GM10248 (cell line): ENCODE measurements at regions not wholly inside any gene's neighbourhood (a gene's known extent, or its start where the extent isn't known, plus 50 kb on each side); places are given as distances from the start of the nearest gene placed in this dataset.

Experiments
- CTCF ChIA-PET: fragments of 300-600 bp; sonication (Branson Sonifier 250); formaldehyde crosslinking; extraction: SDS; loops from one replicate; lab custom pipeline; 2021; ENCODE audit warnings: antibody characterized with exemption; lab: Yijun Ruan, JAX
- POLR2A ChIA-PET: fragments of 350-650 bp; sonication (Branson Sonifier 250); formaldehyde crosslinking; extraction: SDS; loops from one replicate; lab custom pipeline; 2020; ENCODE audit warnings: antibody characterized with exemption; lab: Yijun Ruan, JAX
- DNase-seq: peaks from one replicate; pipeline ENCODE4 v3.0.0; 2012; ENCODE audit errors: extremely low spot score
- CTCF ChIP-seq: IDR thresholded peaks from 2 replicates; pipeline ENCODE4 v1.5.1; 2012; ENCODE audit warnings: mild to moderate bottlenecking, low read depth; ENCODE audit errors: extremely low read depth, missing control alignments, control extremely low read depth

DNA sequence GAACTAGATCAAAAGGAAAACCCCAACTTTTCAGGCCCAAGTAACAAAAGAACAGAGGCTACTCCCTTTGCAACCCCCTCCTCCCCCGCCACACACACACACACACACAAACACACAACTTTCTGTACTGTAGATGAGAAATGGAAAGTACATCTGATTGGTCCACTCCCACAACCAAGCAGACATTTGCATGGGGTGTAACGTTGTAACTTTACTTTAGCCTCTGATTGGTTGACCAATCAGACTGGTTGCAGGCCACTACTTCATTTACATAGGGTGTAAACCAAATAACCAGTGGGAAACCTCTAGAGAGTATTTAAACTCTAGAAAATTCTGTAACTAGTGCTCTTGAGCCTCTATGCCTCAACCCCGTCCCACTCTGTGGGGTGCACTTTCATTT lies 425.5 kb downstream of the GXYLT1 start:
- ChIA-PET CTCF (no interaction called here), POLR2A (no interaction called here)
- TF ChIP-seq CTCF, result no peak
- no peak for DNase-seq

GRCh38 chr12:41715256-41715655 lies 429.4 kb downstream of the GXYLT1 start:
- TF ChIP-seq CTCF, result no peak
- CTCF ChIA-PET, result no interaction called here
- POLR2A ChIA-PET, result no interaction called here
- DNase-seq, result no peak

GRCh38 chr12:41709463-41710285 lies 435.0 kb downstream of the GXYLT1 start:
- ChIA-PET CTCF (interaction anchor here (0.9 to 1.0 kb wide), 2 partner anchors 23 to 26 kb away, joined by 3 read pairs; no protein-coding TSS in a partner anchor), POLR2A (no interaction called here)
- no peak for DNase-seq
- TF ChIP-seq CTCF, result no peak

- ChIA-PET CTCF (no interaction called here), POLR2A (no interaction called here)
- TF ChIP-seq CTCF, result no peak
- no peak for DNase-seq
Measured at GRCh38 chr12:41709012-41709411, 435.7 kb downstream of the GXYLT1 start.

DNA sequence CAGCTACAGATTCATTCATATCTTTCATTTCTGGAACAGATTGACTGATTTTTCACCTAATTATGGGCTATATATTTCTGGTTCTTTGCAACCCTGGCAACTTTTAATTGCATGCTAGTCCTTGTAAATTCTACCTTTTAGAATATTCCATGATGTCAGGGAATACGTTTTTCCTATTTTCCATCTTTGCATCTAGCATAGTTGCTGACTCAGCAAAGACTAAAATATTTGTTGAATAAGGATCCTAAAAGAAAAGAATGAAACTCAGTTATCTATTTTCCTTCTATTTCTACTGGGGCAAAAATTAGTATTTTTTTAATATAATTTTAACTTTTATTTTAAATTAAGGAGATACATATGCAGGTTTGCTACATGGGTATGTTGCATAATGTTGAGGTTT lies 438.3 kb downstream of the GXYLT1 start:
- CTCF ChIA-PET, result no interaction called here
- no peak for DNase-seq
- POLR2A ChIA-PET, result no interaction called here
- TF ChIP-seq CTCF, result no peak

- DNase-seq, result no peak
- TF ChIP-seq CTCF, result no peak
- ChIA-PET CTCF (no interaction called here), POLR2A (no interaction called here)
Measured at GRCh38 chr12:41701943-41702601, 442.6 kb downstream of the GXYLT1 start.
